HG03135 (cell line): ENCODE measurements at regions not wholly inside any gene's neighbourhood (a gene's known extent, or its start where the extent isn't known, plus 50 kb on each side); places are given as distances from the start of the nearest gene placed in this dataset.

ENCODE experiments used
- ATAC-seq: cut with Tn5 transposase; IDR thresholded peaks from one replicate; pipeline ENCODE4 v1.9.1; 2021; ENCODE audit warnings: mild to moderate bottlenecking, moderate library complexity; ENCODE audit not compliant: unreplicated experiment

DNA sequence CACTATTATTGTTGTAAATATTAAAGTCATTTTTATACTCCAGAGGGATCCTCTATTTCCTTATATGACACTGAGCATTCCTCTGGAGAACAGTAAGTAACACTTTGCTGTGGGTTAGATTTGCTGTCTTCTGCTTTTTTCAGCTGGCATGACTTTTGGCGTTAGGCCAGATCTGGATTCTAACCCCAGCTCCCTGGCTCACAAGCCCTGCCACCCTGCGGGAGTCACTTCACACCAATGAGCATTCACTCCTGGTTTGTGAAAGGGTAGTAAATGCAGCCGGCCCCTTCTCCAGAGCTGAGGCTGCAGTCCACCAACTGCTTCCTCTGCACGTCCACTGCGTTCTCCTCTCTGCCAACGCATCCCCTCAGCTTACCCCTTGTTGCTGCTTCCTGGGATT, 373.8 kb upstream of the RAB6C start:
- no peak for ATAC-seq

DNA sequence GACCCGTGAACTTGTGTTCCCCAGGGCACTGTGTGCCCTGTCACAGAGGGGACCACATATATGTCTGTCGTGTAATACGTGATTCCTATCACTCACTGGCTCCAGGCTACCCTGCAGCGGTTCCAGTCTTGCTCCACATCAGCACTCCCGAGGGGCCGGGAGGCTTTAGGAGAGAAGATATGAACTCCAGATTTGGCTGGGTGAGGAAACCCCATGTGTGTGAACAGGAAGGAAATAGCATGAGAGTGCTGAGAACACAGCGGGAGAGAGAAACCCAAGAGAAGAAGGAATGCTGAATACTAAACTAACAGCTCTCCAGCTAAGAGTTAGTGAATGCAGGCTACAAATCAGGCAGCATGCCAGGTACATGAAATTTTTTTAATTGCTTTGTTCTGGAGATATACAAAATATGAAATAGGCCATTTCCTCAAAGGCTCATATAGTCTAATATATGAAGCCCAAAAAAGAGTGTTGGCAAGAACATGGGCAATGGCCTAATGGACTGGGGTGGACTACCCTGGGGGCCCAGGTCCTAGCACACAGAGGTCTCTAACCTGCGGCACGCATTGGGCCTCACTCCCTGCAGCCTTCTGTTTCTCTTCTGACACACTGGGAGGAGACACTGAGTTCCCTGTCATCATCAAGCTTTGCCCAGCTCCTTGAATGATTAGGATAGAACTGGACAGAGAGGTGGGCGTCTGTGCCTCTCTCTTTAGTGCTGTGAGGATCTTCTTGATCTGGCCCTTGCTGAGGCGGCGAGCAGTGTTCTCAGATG, 372.8 kb upstream of the RAB6C start:
- ATAC-seq, result no peak

- ATAC-seq, result no peak
Observed at GRCh38 chr2:129609224-129609623, 370.2 kb upstream of the RAB6C start.

DNA sequence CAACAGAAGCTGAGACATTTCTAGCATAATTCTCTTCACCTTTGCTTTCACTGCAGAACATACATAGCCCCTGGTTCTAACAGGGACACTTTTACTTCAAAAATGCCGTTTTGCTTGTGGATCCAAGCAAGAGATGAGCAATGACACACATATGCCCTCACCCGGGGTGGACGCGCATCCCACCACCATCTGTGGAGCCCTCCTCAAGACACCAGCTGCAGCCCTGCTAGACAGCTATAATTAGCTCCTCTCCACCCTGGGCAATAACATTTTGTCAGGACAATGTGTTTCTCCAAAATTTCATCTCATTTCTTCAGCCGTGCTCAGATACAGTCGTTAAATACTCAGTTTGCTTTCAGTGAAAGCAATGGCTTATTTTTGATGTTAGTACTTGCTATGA, 368.7 kb upstream of the RAB6C start:
- ATAC-seq, result no peak

- ATAC-seq, result no peak
Observed at GRCh38 chr2:129611471-129611870, 368.0 kb upstream of the RAB6C start.

DNA sequence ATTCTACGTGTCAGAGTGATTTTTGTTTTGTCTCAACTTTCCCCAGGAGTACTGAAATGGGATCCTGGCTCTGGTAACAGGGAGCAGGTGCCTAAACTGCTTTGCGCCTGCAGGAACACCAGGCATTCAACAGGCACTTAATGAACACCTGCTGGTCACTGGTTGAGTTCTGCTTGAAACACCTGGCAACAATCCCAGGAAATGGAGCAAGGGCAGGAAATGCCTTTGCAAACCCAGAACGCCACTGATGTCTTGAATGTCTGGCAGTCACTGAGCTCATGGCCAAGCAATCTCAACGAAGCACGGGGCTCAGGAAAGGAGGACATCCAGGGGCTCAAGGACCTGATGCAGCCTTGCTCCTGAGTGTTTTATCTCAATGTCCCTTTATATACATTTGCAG, 360.0 kb upstream of the RAB6C start:
- no peak for ATAC-seq

GRCh38 chr2:129620411-129620810, 359.1 kb upstream of the RAB6C start:
- ATAC-seq, result no peak

GRCh38 chr2:129623783-129624182, 355.7 kb upstream of the RAB6C start:
- ATAC-seq, result no peak

DNA sequence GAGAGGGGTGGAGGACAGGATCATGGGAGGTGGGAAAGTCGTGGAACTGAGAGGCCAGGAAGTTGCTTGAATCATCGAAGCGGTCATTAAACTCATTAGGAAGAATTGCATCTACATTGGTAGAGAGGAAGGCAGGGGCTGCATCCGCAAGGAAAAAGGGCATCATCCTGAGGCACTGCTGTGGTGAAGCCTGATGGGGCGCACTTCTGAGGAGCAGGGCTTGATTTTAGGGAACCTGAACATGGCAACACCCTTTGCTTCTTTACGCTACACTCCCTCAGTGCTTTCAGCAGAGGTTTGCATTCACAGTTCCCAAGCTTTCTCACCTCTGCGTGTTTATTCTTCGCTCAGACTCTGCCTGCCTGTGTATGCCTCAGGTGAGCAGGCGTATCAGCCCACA, 352.0 kb upstream of the RAB6C start:
- no peak for ATAC-seq

GRCh38 chr2:129636692-129637091, 342.8 kb upstream of the RAB6C start:
- ATAC-seq, result no peak

DNA sequence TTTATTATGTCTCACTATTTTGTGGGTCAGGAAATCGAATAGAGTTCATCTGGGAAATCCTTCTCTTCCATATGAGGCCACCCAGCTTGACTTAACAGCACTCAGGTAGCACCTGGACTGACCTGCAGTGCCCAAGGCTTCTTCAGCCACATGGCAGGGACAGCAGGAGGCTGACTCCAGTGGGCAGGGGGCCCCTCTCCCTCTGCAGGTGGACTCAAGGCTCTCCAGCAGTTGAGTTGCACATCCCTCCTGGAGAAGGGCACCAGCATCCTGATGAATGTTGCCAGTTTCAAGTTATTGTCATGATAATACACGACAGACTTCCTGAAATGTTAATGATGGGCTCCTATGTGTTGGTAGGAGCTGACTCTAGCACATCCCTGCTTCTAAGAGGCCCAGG, 338.1 kb upstream of the RAB6C start:
- no peak for ATAC-seq

DNA sequence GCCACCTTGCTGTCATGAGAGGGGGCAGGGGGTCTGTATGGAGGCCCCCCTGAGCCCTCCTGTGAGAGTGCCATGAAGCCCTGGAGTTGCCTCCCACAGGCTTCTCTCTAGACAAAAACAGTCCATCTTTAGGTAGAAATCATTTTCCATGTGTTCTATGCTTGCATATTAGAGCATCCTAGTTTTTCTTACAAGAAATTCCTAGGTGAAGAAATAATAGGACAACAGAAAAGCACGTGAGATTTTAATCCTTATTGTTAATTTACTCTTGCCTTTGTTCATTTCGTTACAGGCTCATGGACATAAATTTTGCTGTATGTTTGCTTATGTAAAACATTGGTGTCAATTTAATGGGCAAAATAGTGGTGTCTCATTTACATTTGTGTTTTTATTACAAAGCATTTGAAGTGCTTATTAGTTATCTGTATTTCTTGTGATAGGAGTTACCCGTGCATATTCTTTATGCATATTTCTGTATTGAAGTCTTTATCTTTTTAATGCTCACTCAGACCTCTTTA, 336.9 kb upstream of the RAB6C start:
- no peak for ATAC-seq

- ATAC-seq, result no peak
Observed at GRCh38 chr2:129645335-129645734, 334.1 kb upstream of the RAB6C start.

DNA sequence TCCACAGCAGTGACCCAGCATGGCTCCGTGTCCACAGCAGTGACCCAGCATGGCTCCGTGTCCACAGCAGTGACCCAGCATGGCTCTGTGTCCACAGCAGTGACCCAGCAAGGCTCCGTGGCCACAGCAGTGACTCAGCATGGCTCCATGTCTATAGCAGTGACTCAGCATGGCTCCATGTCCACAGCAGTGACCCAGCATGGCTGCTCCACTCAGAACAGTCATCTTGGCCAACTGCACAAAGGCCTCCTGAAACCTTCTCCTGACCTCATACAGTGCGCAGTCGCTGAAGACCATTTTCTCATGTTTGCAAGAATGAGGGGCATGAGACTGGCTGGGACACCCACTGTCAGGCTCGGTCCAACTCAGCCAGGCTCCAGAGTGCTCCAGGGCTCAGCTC, 333.4 kb upstream of the RAB6C start:
- no peak for ATAC-seq

DNA sequence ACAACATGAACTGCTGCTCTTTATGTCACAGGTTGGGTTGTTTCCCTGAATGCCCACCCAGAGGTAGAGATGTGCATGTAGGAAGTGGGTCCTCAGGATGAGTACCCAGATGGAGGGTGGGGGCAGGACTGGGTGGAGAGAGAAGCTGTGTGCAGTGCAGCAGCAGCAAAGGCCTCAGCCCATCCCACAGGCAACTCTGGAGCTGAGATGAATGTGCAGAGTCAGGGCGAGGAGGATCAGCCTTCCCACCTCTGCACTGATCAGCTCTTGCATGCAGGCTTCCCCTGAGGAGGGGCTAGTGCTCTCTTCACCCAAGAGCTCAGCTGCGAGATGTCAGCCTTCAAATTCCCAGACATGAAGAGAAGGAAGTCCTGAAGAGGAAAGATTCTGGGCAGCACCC, 326.2 kb upstream of the RAB6C start:
- ATAC-seq, result no peak

- no peak for ATAC-seq
Observed at GRCh38 chr2:129654331-129654730, 325.1 kb upstream of the RAB6C start.

- no peak for ATAC-seq
Observed at GRCh38 chr2:129656081-129656598, 323.3 kb upstream of the RAB6C start.

GRCh38 chr2:129658430-129658829, 321.0 kb upstream of the RAB6C start:
- ATAC-seq, result no peak

GRCh38 chr2:129661935-129662334, 317.5 kb upstream of the RAB6C start:
- ATAC-seq, result no peak

- no peak for ATAC-seq
Observed at GRCh38 chr2:129667577-129667976, 311.9 kb upstream of the RAB6C start.

DNA sequence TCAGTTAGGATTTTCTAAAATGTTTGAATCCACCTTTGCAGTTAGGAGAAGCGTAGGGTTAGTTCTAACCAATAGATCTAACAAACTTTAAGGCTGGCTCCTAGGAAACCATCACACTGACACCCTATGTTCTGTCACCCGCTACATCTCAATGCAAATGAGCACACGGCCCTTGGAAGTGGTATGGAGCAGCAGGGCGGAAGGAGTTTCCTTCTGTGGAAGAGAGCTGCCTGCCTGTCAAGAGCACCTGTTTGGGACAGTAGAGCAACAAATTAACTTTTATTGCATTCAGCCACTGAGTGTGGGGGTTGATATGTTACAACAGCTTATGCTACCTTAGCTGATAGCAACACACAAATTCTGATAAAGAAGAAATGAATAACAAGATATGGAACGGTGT, 306.9 kb upstream of the RAB6C start:
- no peak for ATAC-seq

DNA sequence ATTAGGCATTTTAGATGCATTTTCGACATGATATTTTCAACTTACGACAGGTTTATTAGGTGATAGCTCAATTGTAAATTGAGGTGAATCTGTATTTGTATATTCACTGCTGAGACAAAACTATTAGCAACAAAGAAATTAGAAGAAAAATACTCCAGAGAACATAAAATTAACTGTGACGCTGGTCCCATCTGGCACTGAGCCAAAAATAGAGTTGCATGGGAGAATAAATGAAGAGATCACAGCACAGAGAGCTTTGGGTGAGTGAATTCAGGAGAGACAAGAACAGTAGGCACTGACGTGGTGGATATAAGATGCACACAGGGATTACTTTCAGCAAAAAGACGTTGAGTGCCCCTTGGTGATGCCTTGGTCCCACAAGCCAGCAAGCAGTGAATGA, 306.2 kb upstream of the RAB6C start:
- no peak for ATAC-seq
